ENCODE measurements at regions not wholly inside any gene's neighbourhood (a gene's known extent, or its start where the extent isn't known, plus 50 kb on each side); places are given as distances from the start of the nearest gene placed in this dataset.

DNA sequence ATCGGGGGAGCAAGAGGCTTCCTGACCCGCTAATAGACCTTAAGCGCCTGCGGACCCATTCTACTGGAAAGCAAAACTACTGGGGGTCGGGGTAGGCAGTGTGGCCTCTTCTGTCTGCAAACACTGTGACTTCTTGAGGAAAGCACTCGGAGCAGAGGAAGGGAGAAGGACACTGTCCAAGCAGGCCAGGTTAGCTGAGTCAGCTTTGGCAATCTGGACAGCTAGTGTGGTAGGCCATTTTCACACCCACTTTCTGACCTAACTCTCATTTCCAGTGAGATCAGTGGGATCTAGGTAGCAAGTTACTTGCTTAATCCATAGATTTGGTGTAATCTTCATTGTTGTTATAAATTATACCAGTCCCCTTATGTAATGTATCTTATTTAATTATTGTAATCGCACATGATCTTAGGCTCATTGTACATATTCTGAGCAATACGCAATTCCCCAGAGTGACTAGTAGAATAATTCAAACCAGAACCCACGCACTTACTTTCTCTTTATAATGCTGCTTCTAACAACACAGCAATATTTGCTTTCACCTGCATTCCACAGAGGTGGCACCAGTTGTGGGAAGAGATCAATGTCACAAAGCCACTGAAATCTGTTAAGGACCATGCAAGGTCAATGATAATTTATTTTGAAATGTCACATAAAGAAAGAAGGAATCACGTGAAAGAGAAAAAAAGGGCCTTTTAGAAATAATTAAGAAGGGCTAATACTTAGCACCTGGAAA is 82.9 kb downstream of the NREP start:
- Histone ChIP-seq H3K4me1 (peaks cover 16% of the 10 kb centered on the region), H3K27me3 (no peaks in the 10 kb centered on the region), H3K27ac (no peak overlapping the region), H3F3A (ENCODE audit: low read depth) (peaks cover 4% of the 10 kb centered on the region), H4K20me1 (ENCODE audit: low read depth) (no peaks in the 10 kb centered on the region), H3K4me2 (no peak overlapping the region), H3K9me3 (ENCODE audit: low read depth) (no peaks in the 10 kb centered on the region), H3K36me3 (no peaks in the 10 kb centered on the region), H3K79me2 (ENCODE audit: low read depth) (no peaks in the 10 kb centered on the region), H2AFZ (replicated peaks) (no peak overlapping the region), H3K9ac (no peak overlapping the region), H3K4me3 (no peak overlapping the region)
- Mint-ChIP-seq H3K4me3 (no peak overlapping the region), H3K4me1 (no peaks in the 10 kb centered on the region), H3K27ac (no peak overlapping the region), H3K9me3 (no peaks in the 10 kb centered on the region), H3K27me3 (ENCODE audit: insufficient read depth, low read depth) (peaks cover 2% of the 10 kb centered on the region), H3K36me3 (no peaks in the 10 kb centered on the region)
- DNase-seq (ENCODE audit: low spot score) = no peak
- TF ChIP-seq, protein P1, sequence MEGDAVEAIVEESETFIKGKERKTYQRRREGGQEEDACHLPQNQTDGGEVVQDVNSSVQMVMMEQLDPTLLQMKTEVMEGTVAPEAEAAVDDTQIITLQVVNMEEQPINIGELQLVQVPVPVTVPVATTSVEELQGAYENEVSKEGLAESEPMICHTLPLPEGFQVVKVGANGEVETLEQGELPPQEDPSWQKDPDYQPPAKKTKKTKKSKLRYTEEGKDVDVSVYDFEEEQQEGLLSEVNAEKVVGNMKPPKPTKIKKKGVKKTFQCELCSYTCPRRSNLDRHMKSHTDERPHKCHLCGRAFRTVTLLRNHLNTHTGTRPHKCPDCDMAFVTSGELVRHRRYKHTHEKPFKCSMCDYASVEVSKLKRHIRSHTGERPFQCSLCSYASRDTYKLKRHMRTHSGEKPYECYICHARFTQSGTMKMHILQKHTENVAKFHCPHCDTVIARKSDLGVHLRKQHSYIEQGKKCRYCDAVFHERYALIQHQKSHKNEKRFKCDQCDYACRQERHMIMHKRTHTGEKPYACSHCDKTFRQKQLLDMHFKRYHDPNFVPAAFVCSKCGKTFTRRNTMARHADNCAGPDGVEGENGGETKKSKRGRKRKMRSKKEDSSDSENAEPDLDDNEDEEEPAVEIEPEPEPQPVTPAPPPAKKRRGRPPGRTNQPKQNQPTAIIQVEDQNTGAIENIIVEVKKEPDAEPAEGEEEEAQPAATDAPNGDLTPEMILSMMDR (IDR thresholded peaks at IDR 0.05) = no peak
- TF ChIP-seq EZH2phosphoT487 (IDR thresholded peaks at IDR 0.05) = no peak
- TF ChIP-seq EZH2 (IDR thresholded peaks at IDR 0.05) = no peak

GRCh38 chr5:111672099-111672498 is 84.9 kb downstream of the NREP start:
- no peak for TF ChIP-seq EZH2 (IDR thresholded peaks at IDR 0.05)
- TF ChIP-seq EZH2phosphoT487 (IDR thresholded peaks at IDR 0.05) = no peak
- TF ChIP-seq, protein P1 (IDR thresholded peaks at IDR 0.05) = no peak
- Histone ChIP-seq H3K4me1 (peaks cover 11% of the 10 kb centered on the region), H3K27ac (no peak overlapping the region), H3K9me3 (ENCODE audit: low read depth) (no peaks in the 10 kb centered on the region), H3K4me3 (no peak overlapping the region), H3K36me3 (no peaks in the 10 kb centered on the region), H3K9ac (no peak overlapping the region), H2AFZ (replicated peaks) (no peak overlapping the region), H3K27me3 (no peaks in the 10 kb centered on the region), H3F3A (ENCODE audit: low read depth) (peaks cover 4% of the 10 kb centered on the region), H4K20me1 (ENCODE audit: low read depth) (no peaks in the 10 kb centered on the region), H3K4me2 (no peak overlapping the region), H3K79me2 (ENCODE audit: low read depth) (no peaks in the 10 kb centered on the region)
- no peaks in the 10 kb centered on the region for H3K9me3 Mint-ChIP-seq
- no peak overlapping the region for H3K4me3 Mint-ChIP-seq
- DNase-seq (ENCODE audit: low spot score) = no peak
- peaks cover 2% of the 10 kb centered on the region for H3K27me3 Mint-ChIP-seq (ENCODE audit: insufficient read depth, low read depth)
- H3K36me3 Mint-ChIP-seq = no peaks in the 10 kb centered on the region
- no peak overlapping the region for H3K27ac Mint-ChIP-seq
- H3K4me1 Mint-ChIP-seq = no peaks in the 10 kb centered on the region

DNA sequence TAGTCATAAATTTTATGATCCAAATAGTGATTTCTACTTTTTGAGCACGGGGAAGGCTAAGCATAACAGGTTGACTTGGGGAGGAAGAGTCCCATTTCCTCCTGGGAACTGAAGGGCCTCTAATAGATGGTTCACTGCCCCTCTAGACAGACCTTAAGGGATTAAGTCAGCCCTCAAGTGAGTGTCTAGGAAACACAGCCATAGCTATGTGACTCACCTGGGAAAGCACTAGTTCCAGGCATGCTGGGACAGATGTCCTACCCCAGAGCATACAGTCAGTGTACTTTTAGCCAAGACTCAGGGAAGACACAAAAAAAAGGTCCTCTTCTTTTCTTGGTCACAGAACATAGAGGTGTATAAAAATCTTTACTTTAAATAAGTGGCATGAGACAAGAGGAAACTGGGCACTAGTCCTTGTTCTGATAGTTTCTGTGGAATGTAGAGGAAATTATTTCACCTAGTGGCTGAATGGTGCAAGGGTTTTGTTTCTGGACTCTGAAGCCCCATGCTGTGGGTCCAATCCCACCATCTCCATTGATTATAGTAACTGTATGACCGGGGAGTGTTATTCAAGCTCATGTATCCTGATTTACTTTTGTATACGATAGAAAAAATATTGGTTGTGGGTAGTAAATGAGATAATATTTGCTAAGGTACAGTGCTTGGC is 86.0 kb downstream of the NREP start:
- Histone ChIP-seq H3K9ac (no peak overlapping the region), H3K27ac (no peak overlapping the region), H2AFZ (replicated peaks) (no peak overlapping the region), H3K27me3 (no peaks in the 10 kb centered on the region), H3F3A (ENCODE audit: low read depth) (peaks cover 4% of the 10 kb centered on the region), H4K20me1 (ENCODE audit: low read depth) (no peaks in the 10 kb centered on the region), H3K4me3 (no peak overlapping the region), H3K4me1 (peaks cover 10% of the 10 kb centered on the region), H3K79me2 (ENCODE audit: low read depth) (no peaks in the 10 kb centered on the region), H3K9me3 (ENCODE audit: low read depth) (no peaks in the 10 kb centered on the region), H3K36me3 (no peaks in the 10 kb centered on the region), H3K4me2 (no peak overlapping the region)
- H3K36me3 Mint-ChIP-seq = no peaks in the 10 kb centered on the region
- TF ChIP-seq, protein P1 (IDR thresholded peaks at IDR 0.05) = peak; percentile 20
- TF ChIP-seq EZH2 (IDR thresholded peaks at IDR 0.05) (no peak), EZH2phosphoT487 (IDR thresholded peaks at IDR 0.05) (no peak)
- no peak overlapping the region for H3K27ac Mint-ChIP-seq
- H3K9me3 Mint-ChIP-seq = no peaks in the 10 kb centered on the region
- H3K4me1 Mint-ChIP-seq = no peaks in the 10 kb centered on the region
- H3K4me3 Mint-ChIP-seq = no peak overlapping the region
- H3K27me3 Mint-ChIP-seq (ENCODE audit: insufficient read depth, low read depth) = peaks cover 2% of the 10 kb centered on the region
- DNase-seq (ENCODE audit: low spot score) = no peak
